AG10803 (cell line): ENCODE measurements at regions not wholly inside any gene's neighbourhood (a gene's known extent, or its start where the extent isn't known, plus 50 kb on each side); places are given as distances from the start of the nearest gene placed in this dataset.

Experiments used
- DNase-seq: peaks from one replicate; pipeline ENCODE4 v3.0.0; 2010; ENCODE audit warnings: low read depth
- H3K4me3 ChIP-seq: 2 replicates; pipeline ENCODE4 v1.5.1; 2011; ENCODE audit warnings: mild to moderate bottlenecking, low read length, control low read depth
- CTCF ChIP-seq: conservative IDR thresholded peaks from 2 replicates; pipeline ENCODE4 v1.5.1; 2011; ENCODE audit warnings: mild to moderate bottlenecking, low read length, control low read depth, inconsistent platforms

DNA sequence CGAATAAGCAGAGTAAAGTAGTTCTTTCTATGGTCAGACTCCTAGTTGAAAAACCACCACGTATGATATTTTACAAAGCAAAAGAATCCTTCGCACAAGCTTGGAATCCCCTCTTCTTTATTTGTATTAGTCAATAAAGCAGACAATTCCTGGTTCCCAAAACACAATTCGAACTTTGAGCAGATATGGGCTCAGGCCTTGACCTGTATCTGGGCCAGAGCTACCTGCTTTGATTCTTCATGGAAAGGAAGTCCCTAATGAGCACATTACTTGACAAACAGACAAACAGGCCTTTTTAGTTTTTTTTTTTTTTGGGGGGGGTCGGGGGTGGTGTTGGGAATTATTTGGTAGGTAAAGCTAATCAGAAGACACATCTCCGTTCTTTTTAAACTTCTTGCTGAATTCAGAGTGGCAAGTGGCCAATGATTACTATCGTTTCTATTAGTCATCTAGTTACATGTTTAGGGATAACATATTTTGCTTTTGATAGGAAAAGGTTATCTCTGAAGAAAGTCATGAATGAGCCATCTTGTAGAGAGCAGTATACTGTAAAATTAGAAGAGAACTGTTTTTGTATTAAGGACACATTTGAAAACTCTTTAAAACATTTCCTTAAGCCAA, 116.6 kb upstream of the HMHB1 start:
- DNase-seq: no peak
- no peak for TF ChIP-seq CTCF
- no peak overlapping the region for H3K4me3 ChIP-seq

GRCh38 chr5:143694357-143694756, 117.6 kb upstream of the HMHB1 start:
- no peak for TF ChIP-seq CTCF
- no peak overlapping the region for H3K4me3 ChIP-seq
- DNase-seq: no peak

DNA sequence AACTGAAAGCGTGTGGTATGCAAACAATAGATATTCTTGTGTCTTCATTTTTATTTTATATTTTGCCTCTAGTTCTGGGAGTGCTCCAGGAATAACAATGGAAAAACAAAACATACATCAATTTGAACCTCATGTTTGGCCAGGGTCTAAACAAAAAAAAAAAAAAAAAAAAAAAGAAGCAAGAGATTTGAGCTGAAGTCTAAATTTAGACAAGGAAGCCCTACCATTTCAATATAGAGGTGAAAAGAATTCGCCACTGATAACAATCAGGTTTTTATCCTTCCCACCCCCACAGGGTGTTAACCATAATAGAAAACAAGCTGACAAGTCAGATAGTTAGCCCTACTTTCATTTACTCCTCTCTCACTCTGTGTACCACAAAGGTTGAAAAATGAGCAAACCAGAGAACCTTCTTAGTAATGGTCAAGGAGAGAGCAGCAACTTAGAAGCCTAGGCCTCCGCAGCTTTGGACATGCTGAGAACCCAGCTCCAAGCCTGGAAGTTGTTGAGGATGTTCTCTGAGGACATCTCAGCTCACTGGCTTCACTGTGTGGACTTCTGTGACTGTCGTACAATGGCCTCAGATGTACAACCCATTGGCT, 118.2 kb upstream of the HMHB1 start:
- DNase-seq: no peak
- H3K4me3 ChIP-seq: no peak overlapping the region
- TF ChIP-seq CTCF: no peak

- H3K4me3 ChIP-seq: no peak overlapping the region
- DNase-seq: no peak
- TF ChIP-seq CTCF: no peak
Measured at GRCh38 chr5:143692342-143692741, 119.6 kb upstream of the HMHB1 start.

- H3K4me3 ChIP-seq: no peak overlapping the region
- DNase-seq: no peak
- TF ChIP-seq CTCF: no peak
Measured at GRCh38 chr5:143691945-143692290, 120.0 kb upstream of the HMHB1 start.

DNA sequence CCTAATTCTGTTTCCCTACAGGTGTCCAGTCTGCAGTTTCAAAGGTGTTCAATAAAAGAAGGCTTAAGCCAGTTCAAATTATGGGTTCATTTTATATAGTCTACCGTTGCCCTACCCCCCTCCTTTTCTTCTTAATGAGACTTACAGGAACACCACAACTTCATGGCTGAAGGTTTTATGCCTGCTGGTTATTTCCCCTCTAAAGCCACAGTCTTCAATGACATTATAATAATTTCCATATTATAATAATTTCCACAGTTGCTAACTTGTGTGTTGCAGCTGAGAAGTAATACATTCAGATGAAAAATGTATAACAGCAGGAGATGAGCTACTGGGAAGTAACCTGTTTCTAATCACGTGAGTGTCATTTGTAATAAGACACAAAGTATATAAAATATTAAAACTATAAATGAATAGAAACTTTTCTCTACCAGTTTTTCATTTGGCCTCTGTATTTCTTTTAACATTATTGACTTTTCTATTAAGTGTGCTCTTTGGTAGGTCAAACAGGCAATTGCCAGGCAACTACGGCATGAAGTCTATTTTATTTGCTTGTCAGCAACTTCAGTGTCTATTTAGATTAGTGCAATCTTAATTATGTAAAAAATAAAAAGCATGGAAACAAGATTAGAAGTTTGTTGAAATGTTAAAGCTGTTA, 120.5 kb upstream of the HMHB1 start:
- DNase-seq: no peak
- no peak for TF ChIP-seq CTCF
- H3K4me3 ChIP-seq: no peak overlapping the region

- DNase-seq: no peak
- no peak for TF ChIP-seq CTCF
- no peak overlapping the region for H3K4me3 ChIP-seq
Measured at GRCh38 chr5:143687604-143688003, 124.4 kb upstream of the HMHB1 start.
